IMR-90 (cell line): ENCODE measurements at regions not wholly inside any gene's neighbourhood (a gene's known extent, or its start where the extent isn't known, plus 50 kb on each side); places are given as distances from the start of the nearest gene placed in this dataset.

ENCODE experiments used
- ATAC-seq: fragments of 200-7000 bp; cut with Tn5 transposase; 2 replicates; pipeline ENCODE4 v1.9.1; 2020; ENCODE audit warnings: low read depth, mild to moderate bottlenecking, moderate library complexity
- BruUV-seq: library from RNA; stranded (reverse); fragments of 400-500 nt; replicated peaks from 2 replicates; lab custom pipeline; 2021; lab: Mats Ljungman, UMichigan
- CTCF ChIA-PET: fragments of 300-600 bp; formaldehyde crosslinking; extraction: SDS; loops from one replicate; lab custom pipeline; 2021; ENCODE audit warnings: antibody characterized with exemption; lab: Yijun Ruan, JAX
- POLR2A ChIA-PET: fragments of 300-600 bp; sonication (Branson Sonifier 250); formaldehyde crosslinking; loops from one replicate; lab custom pipeline; 2022; ENCODE audit warnings: antibody characterized with exemption; ENCODE audit not compliant: unreplicated experiment; lab: Charles Lee
- DNase-seq: peaks from one replicate; pipeline ENCODE4 v3.0.0; 2013
- H2AFZ ChIP-seq: replicated peaks from 2 replicates; pipeline ENCODE3; 2013; ENCODE audit warnings: low read length, mild to moderate bottlenecking; ENCODE audit not compliant: poor library complexity
- H2AK5ac ChIP-seq: 2 replicates; pipeline ENCODE4 v1.6.1; 2013; ENCODE audit warnings: low read depth, low read length, inconsistent platforms
- H2AK9ac ChIP-seq: replicated peaks from 2 replicates; pipeline ENCODE3; 2013; ENCODE audit warnings: mild to moderate bottlenecking, low read depth, low read length, moderate library complexity; ENCODE audit not compliant: poor library complexity
- H2BK120ac ChIP-seq: 2 replicates; pipeline ENCODE4 v1.6.1; 2013; ENCODE audit warnings: low read depth, low read length, inconsistent platforms
- H2BK15ac ChIP-seq: 3 replicates; pipeline ENCODE4 v1.6.1; 2013; ENCODE audit warnings: low read depth, low read length, inconsistent platforms
- H2BK20ac ChIP-seq: 2 replicates; pipeline ENCODE4 v1.6.1; 2013; ENCODE audit warnings: low read depth, mild to moderate bottlenecking, inconsistent platforms, low read length, moderate library complexity
- H2BK5ac ChIP-seq: 2 replicates; pipeline ENCODE4 v1.6.1; 2013; ENCODE audit warnings: mild to moderate bottlenecking, low read depth, low read length, inconsistent platforms; ENCODE audit not compliant: poor library complexity, severe bottlenecking
- H3K14ac ChIP-seq: replicated peaks from 2 replicates; pipeline ENCODE4 v1.6.1; 2013; ENCODE audit warnings: low read depth, low read length, inconsistent platforms
- H3K18ac ChIP-seq: 2 replicates; pipeline ENCODE4 v1.6.1; 2013; ENCODE audit warnings: low read depth, low read length, control low read depth
- H3K23ac ChIP-seq: 2 replicates; pipeline ENCODE4 v1.6.1; 2013; ENCODE audit warnings: low read depth, low read length, inconsistent platforms
- H3K27ac ChIP-seq: 2 replicates; pipeline ENCODE4 v1.5.1; 2013; ENCODE audit warnings: mild to moderate bottlenecking, control low read depth, low read length; ENCODE audit not compliant: insufficient read depth
- H3K27me3 ChIP-seq: 2 replicates; pipeline ENCODE4 v1.6.1; 2013; ENCODE audit warnings: low read length; ENCODE audit not compliant: control insufficient read depth, insufficient read depth
- H3K36me3 ChIP-seq: 2 replicates; pipeline ENCODE4 v1.6.1; 2013; ENCODE audit warnings: low read length, mixed read lengths; ENCODE audit not compliant: control insufficient read depth, insufficient read depth
- H3K4ac ChIP-seq: 2 replicates; pipeline ENCODE4 v1.6.1; 2013; ENCODE audit warnings: low read depth, low read length, inconsistent platforms
- H3K4me1 ChIP-seq: 2 replicates; pipeline ENCODE4 v1.6.1; 2013; ENCODE audit warnings: low read length, mixed read lengths; ENCODE audit not compliant: control insufficient read depth, insufficient read depth
- H3K4me2 ChIP-seq: 2 replicates; pipeline ENCODE4 v1.6.1; 2013; ENCODE audit warnings: low read depth, mild to moderate bottlenecking, control low read depth, low read length, moderate library complexity
- H3K4me3 ChIP-seq: 2 replicates; pipeline ENCODE4 v1.5.1; 2013; ENCODE audit warnings: low read depth, mild to moderate bottlenecking, control low read depth, low read length, moderate library complexity; ENCODE audit not compliant: insufficient read depth
- H3K56ac ChIP-seq: 2 replicates; pipeline ENCODE4 v1.6.1; 2013; ENCODE audit warnings: low read length, inconsistent platforms; ENCODE audit not compliant: insufficient read depth; ENCODE audit errors: extremely low read depth
- H3K79me1 ChIP-seq, 2 experiments: 2 replicates each; pipeline ENCODE4 v1.6.1; 2013; ENCODE audit warnings: low read length in 2 of 2, inconsistent platforms in 1 of 2, low read depth in 1 of 2
- H3K9ac ChIP-seq: 2 replicates; pipeline ENCODE4 v1.6.1; 2013; ENCODE audit warnings: low read depth, low read length, control low read depth
- H3K9me1 ChIP-seq: 2 replicates; pipeline ENCODE4 v1.6.1; 2013; ENCODE audit warnings: low read length, inconsistent platforms; ENCODE audit not compliant: insufficient read depth
- H3K9me3 ChIP-seq: 2 replicates; pipeline ENCODE4 v1.6.1; 2013; ENCODE audit warnings: low read length; ENCODE audit not compliant: control insufficient read depth, insufficient read depth
- H4K20me1 ChIP-seq: 2 replicates; pipeline ENCODE4 v1.6.1; 2013; ENCODE audit warnings: low read length, inconsistent platforms; ENCODE audit not compliant: insufficient read depth
- H4K5ac ChIP-seq: 2 replicates; pipeline ENCODE4 v1.6.1; 2013; ENCODE audit warnings: mild to moderate bottlenecking, low read depth, low read length, control low read depth
- H4K8ac ChIP-seq, 2 experiments: 2 replicates each; pipeline ENCODE4 v1.6.1; 2013; ENCODE audit warnings: low read depth in 2 of 2, low read length in 2 of 2, control low read depth in 1 of 2, inconsistent platforms in 1 of 2
- H4K91ac ChIP-seq: 2 replicates; pipeline ENCODE4 v1.6.1; 2013; ENCODE audit warnings: low read depth, low read length, inconsistent platforms; ENCODE audit not compliant: insufficient read depth
- CHD1 ChIP-seq: IDR thresholded peaks from 2 replicates; pipeline ENCODE4 v1.6.1; 2012; ENCODE audit warnings: low read depth, low read length, improper control_type of control experiment
- WGBS, 2 experiments: methylation state at CpG; one replicate each; pipeline versions ENCODE4 v1.1.5 to v1.1.7; 2013; ENCODE audit warnings: missing lambda C conversion rate in 2 of 2; ENCODE audit not compliant: insufficient read length in 1 of 2; ENCODE audit errors: extremely low coverage in 2 of 2; 5-methylcytosine and 5-hydroxymethylcytosine counted together
- dilution Hi-C: fragments of 300-500 bp; cut with HindIII; formaldehyde crosslinking; loops from one replicate; pipeline ENCODE4 v1.14.3; 2018; ENCODE audit warnings: low sequenced_read_pairs; ENCODE audit not compliant: unreplicated experiment
- in situ Hi-C: fragments of 300-500 bp; cut with MboI; formaldehyde crosslinking; loops from 3 replicates; pipeline ENCODE4 v1.14.3; 2019; ENCODE audit warnings: low sequenced_read_pairs, inconsistent platforms, mixed read lengths
- intact Hi-C: fragments of 100-400 bp; cut with micrococcal nuclease; formaldehyde crosslinking; loops from 2 replicates; pipeline ENCODE4 v1.10.0; 2022
- TF ChIP-seq, protein P1 (sequence below): fragments of 150-350 bp; IDR thresholded peaks from 2 replicates; pipeline ENCODE4 v1.6.1; 2016; ENCODE audit warnings: low read depth, mild to moderate bottlenecking, low read length, moderate library complexity, borderline replicate concordance

- Histone ChIP-seq H3K9me3 (peaks cover 24% of the 10 kb centered on the region), H2BK20ac (no peak overlapping the region), H2BK5ac (no peak overlapping the region), H2AK9ac (no peak overlapping the region), H3K23ac (no peak overlapping the region), H3K4me2 (no peak overlapping the region), H3K36me3 (no peaks in the 10 kb centered on the region), H2AK5ac (no peak overlapping the region), H3K4me3 (no peak overlapping the region), H3K27ac (no peak overlapping the region), H3K14ac (no peak overlapping the region), H2BK15ac (no peak overlapping the region), H4K8ac (no peak overlapping the region), H4K91ac (no peak overlapping the region), H4K20me1 (no peaks in the 10 kb centered on the region), H2AFZ (no peak overlapping the region), H3K4ac (no peak overlapping the region), H3K79me1 (no peaks in the 10 kb centered on the region), H2BK120ac (no peak overlapping the region), H3K9ac (no peak overlapping the region), H4K5ac (no peak overlapping the region), H3K27me3 (no peaks in the 10 kb centered on the region), H3K9me1 (no peaks in the 10 kb centered on the region), H3K56ac (no peak overlapping the region), H3K18ac (no peak overlapping the region), H3K4me1 (no peaks in the 10 kb centered on the region)
- dilution Hi-C loops: no loop called here
- intact Hi-C loops: no loop called here
- ChIA-PET POLR2A (no interaction called here), CTCF (no interaction called here)
- no peak for DNase-seq
- no CpG with 5 or more reads among the region's 2 CpGs for WGBS, 2 experiments
- TF ChIP-seq, protein P1, sequence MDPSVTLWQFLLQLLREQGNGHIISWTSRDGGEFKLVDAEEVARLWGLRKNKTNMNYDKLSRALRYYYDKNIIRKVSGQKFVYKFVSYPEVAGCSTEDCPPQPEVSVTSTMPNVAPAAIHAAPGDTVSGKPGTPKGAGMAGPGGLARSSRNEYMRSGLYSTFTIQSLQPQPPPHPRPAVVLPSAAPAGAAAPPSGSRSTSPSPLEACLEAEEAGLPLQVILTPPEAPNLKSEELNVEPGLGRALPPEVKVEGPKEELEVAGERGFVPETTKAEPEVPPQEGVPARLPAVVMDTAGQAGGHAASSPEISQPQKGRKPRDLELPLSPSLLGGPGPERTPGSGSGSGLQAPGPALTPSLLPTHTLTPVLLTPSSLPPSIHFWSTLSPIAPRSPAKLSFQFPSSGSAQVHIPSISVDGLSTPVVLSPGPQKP: no peak
- TF ChIP-seq CHD1: no peak
- in situ Hi-C loops: no loop called here
- no TSS peak for BruUV-seq
- ATAC-seq: no peak
These were observed 358.0 kb downstream of the WDR72 start for GRCh38 chr15:53401503-53401902.
